Ureter (tissue), 1 donor: ENCODE measurements at regions not wholly inside any gene's neighbourhood (a gene's known extent, or its start where the extent isn't known, plus 50 kb on each side); places are given as distances from the start of the nearest gene placed in this dataset.

ENCODE experiments used
- DNase-seq: peaks from one replicate; pipeline ENCODE4 v3.0.0-alpha.2; 2020; ENCODE audit warnings: low spot score
- donor health status: DM: yes; HTN: yes; CAD: no.

GRCh38 chr4:110886856-110887255, 264.0 kb upstream of the PITX2 start:
- no peak for DNase-seq

- no peak for DNase-seq
Observed at GRCh38 chr4:110897784-110898183, 274.9 kb upstream of the PITX2 start.

- DNase-seq, result no peak
Observed at GRCh38 chr4:110898290-110898689, 275.4 kb upstream of the PITX2 start.

GRCh38 chr4:110900213-110900769, 277.4 kb upstream of the PITX2 start:
- DNase-seq, result no peak

- no peak for DNase-seq
Observed at GRCh38 chr4:110902500-110902899, 279.6 kb upstream of the PITX2 start.

- DNase-seq, result no peak
Observed at GRCh38 chr4:110904435-110905065, 281.7 kb upstream of the PITX2 start.

GRCh38 chr4:110905367-110905766, 282.5 kb upstream of the PITX2 start:
- no peak for DNase-seq

GRCh38 chr4:110907801-110908313, 285.0 kb upstream of the PITX2 start:
- no peak for DNase-seq

- DNase-seq, result no peak
Observed at GRCh38 chr4:110914791-110915190, 291.9 kb upstream of the PITX2 start.

GRCh38 chr4:110915301-110915700, 292.4 kb upstream of the PITX2 start:
- DNase-seq, result no peak

- DNase-seq, result no peak
Observed at GRCh38 chr4:110916505-110916904, 293.6 kb upstream of the PITX2 start.

GRCh38 chr4:110917835-110918234, 295.0 kb upstream of the PITX2 start:
- DNase-seq, result no peak

- no peak for DNase-seq
Observed at GRCh38 chr4:110920990-110921389, 298.1 kb upstream of the PITX2 start.

- no peak for DNase-seq
Observed at GRCh38 chr4:110924761-110925160, 301.9 kb upstream of the PITX2 start.

- DNase-seq, result no peak
Observed at GRCh38 chr4:110926841-110927400, 304.0 kb upstream of the PITX2 start.

GRCh38 chr4:110933341-110933740, 310.5 kb upstream of the PITX2 start:
- DNase-seq, result no peak

GRCh38 chr4:110944501-110944900, 321.6 kb upstream of the PITX2 start:
- DNase-seq, result no peak

GRCh38 chr4:110945600-110945999, 322.7 kb upstream of the PITX2 start:
- DNase-seq, result no peak

- DNase-seq, result no peak
Observed at GRCh38 chr4:110949542-110949941, 326.7 kb upstream of the PITX2 start.

- no peak for DNase-seq
Observed at GRCh38 chr4:110950731-110951130, 327.9 kb upstream of the PITX2 start.

GRCh38 chr4:110953191-110953590, 330.3 kb upstream of the PITX2 start:
- no peak for DNase-seq

- no peak for DNase-seq
Observed at GRCh38 chr4:110953898-110954297, 331.0 kb upstream of the PITX2 start.

GRCh38 chr4:110955748-110956147, 332.9 kb upstream of the PITX2 start:
- DNase-seq, result no peak
